Glomerular visceral epithelial cell (primary cell): ENCODE measurements at regions not wholly inside any gene's neighbourhood (a gene's known extent, or its start where the extent isn't known, plus 50 kb on each side); places are given as distances from the start of the nearest gene placed in this dataset.

Experiments used
- DNase-seq: peaks from one replicate; pipeline ENCODE4 v3.0.0-alpha.2; 2016; ENCODE audit errors: extremely low spot score

- no peak for DNase-seq
These were observed 1192.1 kb upstream of the PRKX start for GRCh38 chrX:4905576-4905975.

DNA sequence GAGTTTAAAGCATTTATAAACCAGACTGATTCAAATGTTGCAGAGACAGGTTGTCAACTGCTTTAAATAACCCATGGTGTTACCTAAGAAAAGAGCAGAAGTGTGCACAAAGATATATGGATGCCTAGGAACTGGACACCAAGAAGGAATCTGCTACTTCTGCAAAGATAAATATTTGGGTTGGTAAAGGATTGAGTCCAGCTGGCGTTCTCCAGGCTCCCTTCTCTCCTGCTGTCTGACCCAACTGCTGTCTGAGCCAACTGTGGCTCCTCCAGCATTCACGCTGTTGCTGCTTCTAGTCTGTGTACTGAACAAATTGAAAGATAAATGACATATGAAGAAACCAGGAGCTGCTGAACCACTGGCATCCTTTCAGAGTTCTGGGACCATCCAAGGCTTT lies 1167.8 kb upstream of the PRKX start:
- DNase-seq: no peak

DNA sequence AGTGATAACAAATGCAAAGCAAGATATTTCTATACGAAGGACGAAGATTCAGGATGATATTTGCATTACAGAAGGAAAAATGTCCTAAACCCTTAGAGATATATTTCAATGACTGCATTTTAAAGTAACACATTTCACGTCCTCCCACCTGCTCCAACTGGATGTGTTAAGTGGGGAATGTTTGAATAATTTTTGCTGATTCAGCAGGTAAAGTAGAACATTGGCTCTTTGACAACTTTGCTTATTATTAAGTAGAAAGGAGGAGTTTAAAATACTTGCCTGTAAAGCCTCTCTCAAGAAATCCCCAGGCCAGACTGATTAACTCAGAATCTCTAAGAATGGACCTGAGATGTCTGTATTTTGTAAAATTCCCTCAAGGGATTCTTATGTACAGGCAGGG lies 1165.2 kb upstream of the PRKX start:
- DNase-seq: no peak

- no peak for DNase-seq
These were observed 1162.8 kb upstream of the PRKX start for GRCh38 chrX:4876268-4876667.

DNA sequence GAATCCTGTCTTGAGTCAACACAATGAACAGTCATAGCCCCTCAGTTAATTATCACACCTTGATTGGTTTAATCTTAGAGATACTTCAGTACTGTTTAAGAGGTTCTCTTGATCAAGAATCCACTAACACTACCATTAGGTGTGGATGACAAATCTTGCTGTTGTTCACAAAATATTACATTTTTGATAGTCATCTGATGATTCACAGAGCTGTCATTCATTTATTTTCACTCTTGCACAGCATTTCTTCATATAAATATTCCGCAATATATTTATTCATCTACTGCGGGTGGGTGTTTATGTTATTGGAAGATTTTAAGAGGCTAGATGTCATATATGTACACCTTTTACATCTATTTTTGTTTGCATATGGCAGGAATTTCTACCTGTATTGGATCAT lies 1138.1 kb upstream of the PRKX start:
- DNase-seq: no peak

DNA sequence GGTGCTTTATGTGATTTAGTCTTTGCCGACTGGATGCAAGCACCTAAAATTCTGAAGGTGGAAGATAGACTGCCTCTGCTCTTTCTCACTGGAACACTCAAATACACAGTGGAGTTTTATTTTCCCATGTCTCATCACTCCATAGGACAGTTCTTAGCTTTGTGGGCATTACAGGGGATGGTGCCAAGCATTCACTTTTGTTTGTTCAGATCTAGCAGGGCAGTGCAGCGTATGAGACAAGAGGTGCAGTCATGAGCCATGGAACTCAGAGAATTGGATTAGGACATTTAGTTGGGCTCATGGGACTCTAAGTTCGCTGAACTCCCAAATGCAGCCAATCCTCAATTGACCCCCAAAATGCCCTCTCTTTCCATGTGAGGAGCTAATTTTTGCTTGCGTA lies 1136.9 kb upstream of the PRKX start:
- no peak for DNase-seq

DNA sequence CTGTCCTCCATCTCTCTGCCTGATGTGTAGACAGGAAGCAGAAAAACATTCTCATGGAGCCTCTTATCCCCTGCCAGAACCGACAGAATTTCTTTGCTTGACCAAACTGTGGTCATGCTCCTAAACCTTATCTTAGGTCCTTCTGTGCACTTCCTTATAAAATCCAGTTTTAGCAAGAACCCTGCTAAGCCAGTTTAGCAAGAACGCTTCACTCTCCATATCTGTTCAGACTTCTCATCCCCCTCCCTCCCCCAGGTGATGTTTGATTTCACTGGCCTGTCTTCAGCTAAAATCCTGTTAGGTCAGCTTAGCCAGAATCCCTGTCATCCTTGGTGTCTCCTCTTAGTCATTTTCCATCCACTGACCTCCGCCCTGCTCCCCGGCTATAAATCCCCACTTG lies 1130.9 kb upstream of the PRKX start:
- no peak for DNase-seq

GRCh38 chrX:4841216-4841745 lies 1127.8 kb upstream of the PRKX start:
- no peak for DNase-seq

GRCh38 chrX:4831574-4831973 lies 1118.1 kb upstream of the PRKX start:
- no peak for DNase-seq

DNA sequence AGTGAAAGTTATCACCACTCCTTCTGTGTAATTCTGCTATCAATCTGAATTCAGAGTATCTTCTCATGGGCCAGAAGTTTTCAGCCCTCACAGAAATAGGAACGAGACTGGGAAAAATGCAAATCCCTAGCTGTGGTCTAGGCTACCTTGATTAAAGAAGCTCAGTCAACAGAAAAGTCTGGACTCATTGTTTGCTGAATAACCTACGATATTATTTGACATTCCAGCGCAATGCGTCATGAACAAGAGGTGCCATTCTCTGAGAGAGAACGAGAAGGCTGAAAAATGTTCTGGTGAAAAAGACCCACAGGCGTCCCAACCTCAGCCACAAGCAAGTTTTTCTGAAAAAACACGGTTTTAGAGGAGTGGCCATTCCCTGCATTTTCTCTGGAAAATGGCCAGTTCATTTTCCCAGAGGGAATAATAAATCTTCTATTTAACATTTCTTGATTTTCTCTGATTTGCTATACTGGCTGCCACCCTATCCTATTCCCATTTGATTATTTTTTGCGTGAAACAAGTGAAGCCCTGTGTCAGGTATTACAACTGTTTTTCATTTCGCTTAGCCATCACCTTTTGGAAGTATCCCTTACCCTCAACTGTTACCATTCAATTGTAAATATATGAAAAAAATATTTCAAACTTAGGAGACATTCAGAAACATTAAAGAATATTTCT lies 1117.6 kb upstream of the PRKX start:
- DNase-seq: no peak

DNA sequence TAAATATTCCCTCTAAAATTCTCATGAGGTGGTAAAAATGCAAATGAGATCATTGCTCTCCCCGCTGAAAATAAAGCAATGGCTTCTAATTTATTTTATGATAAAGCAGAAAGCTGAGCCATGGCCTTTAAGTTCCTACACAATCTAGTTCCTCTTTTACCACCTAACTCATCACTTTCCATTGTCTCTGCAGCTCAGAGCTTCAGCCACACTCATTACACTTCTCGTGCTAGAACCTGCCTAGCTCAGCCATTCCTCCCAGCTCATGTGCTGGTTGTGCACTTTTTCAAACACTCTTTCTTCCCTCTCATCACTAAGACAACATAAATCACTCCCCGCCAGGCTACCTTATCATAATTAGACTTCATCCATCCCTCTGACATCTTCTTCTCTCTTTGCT lies 1112.1 kb upstream of the PRKX start:
- no peak for DNase-seq

- DNase-seq: no peak
These were observed 1096.1 kb upstream of the PRKX start for GRCh38 chrX:4809571-4809970.

DNA sequence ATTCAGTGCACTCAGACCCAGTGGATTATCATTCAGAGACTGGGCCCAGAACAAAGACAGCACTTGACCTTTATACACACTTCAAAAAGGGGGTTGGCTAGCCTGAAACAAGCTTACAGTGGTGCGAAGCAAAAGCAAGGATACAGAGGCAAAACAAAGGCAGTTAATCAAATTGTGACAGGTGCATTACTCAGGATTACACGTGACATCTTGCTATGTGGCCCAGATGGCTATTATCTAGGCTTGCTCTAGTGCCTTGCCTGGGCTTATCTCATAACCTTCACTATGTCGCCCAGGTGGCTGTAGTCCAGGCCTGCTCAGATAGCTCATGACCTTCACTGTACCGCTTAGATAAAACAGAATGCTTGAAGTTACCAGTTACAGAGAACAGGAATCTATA lies 1092.1 kb upstream of the PRKX start:
- DNase-seq: no peak

GRCh38 chrX:4800756-4801155 lies 1087.3 kb upstream of the PRKX start:
- no peak for DNase-seq

DNA sequence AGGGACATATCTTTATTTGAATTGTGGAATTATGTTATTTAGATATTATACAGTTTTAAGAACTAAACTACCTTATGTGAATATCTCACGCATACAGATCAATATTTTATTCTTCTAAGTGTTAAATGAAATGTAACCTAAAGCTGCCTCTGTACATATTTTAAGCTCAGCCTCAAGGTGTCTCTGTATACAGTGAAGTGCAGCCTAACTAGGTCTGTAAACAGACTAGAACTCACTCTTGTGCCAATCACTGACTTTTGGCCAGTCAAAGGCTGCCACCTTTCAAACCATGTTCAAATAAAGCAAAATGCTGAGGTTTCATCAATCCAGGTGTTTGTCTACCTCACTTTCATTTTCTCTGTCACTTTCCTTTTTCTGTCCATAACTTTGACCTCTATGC lies 1074.5 kb upstream of the PRKX start:
- no peak for DNase-seq

- no peak for DNase-seq
These were observed 1051.4 kb upstream of the PRKX start for GRCh38 chrX:4764888-4765287.

DNA sequence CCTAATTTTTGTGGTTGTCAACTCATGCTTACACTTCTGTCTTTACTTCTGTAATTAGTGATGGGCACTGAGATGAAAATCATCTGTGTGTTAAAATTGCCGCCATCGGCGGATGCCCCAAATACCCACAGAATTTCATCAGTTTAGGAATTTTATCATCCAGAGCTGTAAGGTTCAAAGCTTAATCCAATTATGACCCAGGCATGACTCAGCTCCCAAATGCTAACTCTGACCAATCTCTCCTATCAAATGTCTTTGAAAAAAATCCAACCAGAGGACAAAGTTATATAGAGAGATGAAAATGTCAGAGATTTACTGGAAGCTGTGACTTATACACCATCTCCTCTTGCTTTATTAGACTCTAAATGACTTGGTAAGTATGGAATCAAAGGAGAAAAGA lies 1048.7 kb upstream of the PRKX start:
- no peak for DNase-seq

- no peak for DNase-seq
These were observed 1041.6 kb upstream of the PRKX start for GRCh38 chrX:4754878-4755604.

DNA sequence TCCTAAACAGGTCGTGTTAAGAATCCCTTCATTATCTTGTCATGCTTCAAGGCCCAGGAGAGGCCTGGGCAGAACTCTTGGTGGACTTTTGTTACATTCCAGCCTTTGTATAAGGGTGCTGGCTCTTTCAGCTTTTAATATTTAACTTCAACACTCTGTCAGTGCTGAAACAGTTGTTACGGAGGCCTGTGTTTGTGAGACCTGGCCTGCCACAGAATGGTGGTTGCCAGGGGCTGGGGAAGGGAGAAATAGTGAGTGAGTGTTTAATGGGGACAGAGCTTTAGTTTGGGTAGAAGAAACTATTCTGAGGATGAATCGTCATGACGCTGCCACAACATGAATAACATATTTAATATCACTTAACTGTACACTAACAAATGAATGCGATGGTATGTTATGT lies 1027.6 kb upstream of the PRKX start:
- DNase-seq: no peak

DNA sequence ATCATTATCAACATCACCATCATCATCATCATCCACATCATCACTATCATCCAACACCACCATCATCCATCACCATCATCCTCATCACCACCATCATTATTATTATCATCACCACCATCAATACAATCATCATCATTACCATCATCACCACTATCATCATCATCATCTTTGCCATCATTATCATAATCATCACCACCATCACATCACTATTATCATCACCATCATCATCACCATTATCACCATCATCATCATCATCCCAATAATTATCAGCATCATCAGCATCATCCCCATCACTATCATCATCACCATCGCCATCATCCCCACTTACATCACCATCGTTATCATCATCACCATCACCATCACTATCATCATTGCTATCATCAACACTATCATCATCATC lies 1021.9 kb upstream of the PRKX start:
- no peak for DNase-seq

DNA sequence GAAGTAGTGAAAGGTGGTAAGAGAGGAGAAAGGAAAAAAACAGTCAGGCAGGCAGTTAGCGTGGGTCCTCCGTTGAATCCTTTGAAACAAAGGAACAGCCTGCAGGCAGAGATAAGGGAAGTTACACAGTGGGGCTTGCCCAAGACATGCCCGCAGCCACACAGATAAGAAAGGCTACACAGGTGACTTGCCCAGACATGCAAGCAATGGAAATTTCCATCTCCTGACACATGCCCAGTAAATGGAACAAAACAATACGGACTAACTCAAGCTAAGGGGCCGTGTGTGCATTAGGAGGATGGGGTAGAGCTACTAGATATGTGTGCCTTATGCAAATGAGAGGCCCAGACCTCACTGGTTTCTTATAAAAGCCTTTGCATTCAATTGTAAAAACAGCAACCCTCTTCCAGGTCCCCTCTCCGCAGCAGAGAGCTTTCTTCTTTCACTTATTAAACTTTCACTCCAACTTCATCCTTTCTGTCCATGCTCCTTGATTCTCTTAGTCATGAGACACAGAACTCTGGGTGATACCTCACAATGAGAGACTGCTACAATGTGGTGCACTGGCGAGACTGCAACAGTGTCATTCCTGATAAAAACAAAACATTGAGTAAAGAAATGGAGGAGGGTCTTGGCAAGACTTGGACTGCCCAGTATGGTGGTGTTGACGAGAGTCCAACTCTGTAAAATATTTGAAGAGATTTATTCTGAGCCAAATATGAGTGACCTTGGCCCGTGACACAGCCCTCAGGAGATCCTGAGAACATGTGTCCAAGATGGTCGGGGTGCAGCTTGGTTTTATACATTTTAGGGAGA lies 997.4 kb upstream of the PRKX start:
- no peak for DNase-seq

DNA sequence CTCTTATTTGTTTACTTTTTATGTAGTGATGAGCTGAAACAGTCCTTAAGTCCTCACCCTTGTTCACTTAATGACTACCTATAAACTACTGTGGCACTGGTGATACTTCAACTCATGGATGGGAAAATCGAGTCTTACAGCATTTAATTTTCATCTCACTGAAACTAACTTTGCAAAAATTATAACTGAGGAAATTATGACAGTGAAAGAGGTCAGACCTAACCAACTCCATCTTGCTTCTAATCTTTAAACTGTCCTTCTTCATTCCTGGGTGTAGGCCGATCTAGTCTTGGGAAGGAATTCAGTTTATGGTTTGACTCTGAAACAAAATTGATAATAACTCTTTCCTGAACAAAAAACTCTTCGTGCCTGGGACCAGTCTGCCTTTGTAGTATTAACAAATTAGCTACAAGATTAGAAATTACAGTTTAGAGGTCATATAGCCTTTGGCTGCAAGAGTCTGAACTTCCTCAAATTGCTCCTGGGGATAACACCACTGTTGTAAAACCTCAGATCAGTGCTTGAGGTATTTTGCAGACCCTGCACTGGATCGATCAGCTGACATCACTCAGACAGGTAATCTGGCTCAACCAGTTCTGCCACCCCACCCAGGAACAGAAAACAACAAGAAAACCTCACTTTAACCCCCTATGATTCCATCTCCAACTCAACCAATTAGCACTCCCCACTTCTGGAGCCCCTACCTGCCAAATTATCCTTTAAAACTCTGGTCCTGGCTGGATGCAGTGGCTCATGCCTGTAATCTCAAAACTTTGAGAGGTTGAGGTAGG lies 995.7 kb upstream of the PRKX start:
- no peak for DNase-seq
